ENCODE measurements at regions not wholly inside any gene's neighbourhood (a gene's known extent, or its start where the extent isn't known, plus 50 kb on each side); places are given as distances from the start of the nearest gene placed in this dataset.
A peak's percentile ranks its signal among the peaks of the same experiment; 100 is the strongest.

- Histone ChIP-seq H3K4me3 (replicated peaks; ENCODE audit: insufficient read depth, low read length) (no peak overlapping the region), H3K27ac (replicated peaks) (no peak overlapping the region), H3K27me3 (ENCODE audit: insufficient read depth, poor library complexity, severe bottlenecking) (no peaks in the 10 kb centered on the region)
- TF ChIP-seq POLR2AphosphoS5 (IDR thresholded peaks at IDR 0.05; ENCODE audit: low read depth): no peak
- DNase-seq (ENCODE audit: low read depth in 1 of 2, low spot score in 1 of 2): no peak
These were observed 98.8 kb downstream of the RIPK4 start for GRCh38 chr21:41668051-41668541.

GRCh38 chr21:41667136-41667535 lies 99.7 kb downstream of the RIPK4 start:
- H3K4me3 ChIP-seq (replicated peaks; ENCODE audit: insufficient read depth, low read length): no peak overlapping the region
- TF ChIP-seq SPI1 (IDR thresholded peaks at IDR 0.05; ENCODE audit: borderline replicate concordance, low read depth) (no peak), REST (IDR thresholded peaks at IDR 0.05; ENCODE audit: insufficient replicate concordance, low read depth) (no peak), GABPA (IDR thresholded peaks at IDR 0.05; ENCODE audit: low read depth) (no peak), POLR2AphosphoS5 (IDR thresholded peaks at IDR 0.05; ENCODE audit: low read depth) (no peak)
- no peak for DNase-seq (ENCODE audit: low read depth in 1 of 2, low spot score in 1 of 2)
- no peak overlapping the region for H3K27ac ChIP-seq (replicated peaks)
- no peaks in the 10 kb centered on the region for H3K27me3 ChIP-seq (ENCODE audit: insufficient read depth, poor library complexity, severe bottlenecking)

DNA sequence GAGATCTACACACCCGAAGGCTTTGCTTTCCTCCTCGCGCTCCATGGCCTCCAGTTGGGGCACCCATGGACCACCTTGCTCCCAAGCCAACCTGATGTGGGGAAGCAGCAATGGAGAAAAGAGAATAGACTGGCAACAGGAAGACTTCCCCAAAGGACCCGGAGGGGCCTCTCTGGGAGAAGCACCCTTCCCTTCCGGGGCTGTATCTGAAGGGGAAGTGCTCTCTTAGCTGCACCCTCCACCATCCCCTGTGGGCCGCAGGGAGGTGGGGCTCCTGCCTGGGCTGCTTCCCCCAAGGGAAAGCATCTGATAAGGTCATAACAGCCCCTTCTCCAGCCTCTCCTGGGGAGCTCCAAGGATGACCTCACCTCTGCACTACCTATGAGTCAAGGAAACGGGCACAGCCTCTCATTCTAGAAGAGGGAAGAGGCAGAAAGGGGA lies 100.2 kb downstream of the RIPK4 start:
- no peak overlapping the region for H3K4me3 ChIP-seq (replicated peaks; ENCODE audit: insufficient read depth, low read length)
- no peaks in the 10 kb centered on the region for H3K27me3 ChIP-seq (ENCODE audit: insufficient read depth, poor library complexity, severe bottlenecking)
- H3K27ac ChIP-seq (replicated peaks): no peak overlapping the region
- DNase-seq (ENCODE audit: low read depth in 1 of 2, low spot score in 1 of 2): peak; percentile 38 to 53
- TF ChIP-seq CTCF (IDR thresholded peaks at IDR 0.05; ENCODE audit: insufficient read depth, low read length) (no peak), REST (IDR thresholded peaks at IDR 0.05; ENCODE audit: insufficient replicate concordance, low read depth) (no peak), GABPA (IDR thresholded peaks at IDR 0.05; ENCODE audit: low read depth) (peak; percentile 70), SPI1 (IDR thresholded peaks at IDR 0.05; ENCODE audit: borderline replicate concordance, low read depth) (peak; percentile 78)

DNA sequence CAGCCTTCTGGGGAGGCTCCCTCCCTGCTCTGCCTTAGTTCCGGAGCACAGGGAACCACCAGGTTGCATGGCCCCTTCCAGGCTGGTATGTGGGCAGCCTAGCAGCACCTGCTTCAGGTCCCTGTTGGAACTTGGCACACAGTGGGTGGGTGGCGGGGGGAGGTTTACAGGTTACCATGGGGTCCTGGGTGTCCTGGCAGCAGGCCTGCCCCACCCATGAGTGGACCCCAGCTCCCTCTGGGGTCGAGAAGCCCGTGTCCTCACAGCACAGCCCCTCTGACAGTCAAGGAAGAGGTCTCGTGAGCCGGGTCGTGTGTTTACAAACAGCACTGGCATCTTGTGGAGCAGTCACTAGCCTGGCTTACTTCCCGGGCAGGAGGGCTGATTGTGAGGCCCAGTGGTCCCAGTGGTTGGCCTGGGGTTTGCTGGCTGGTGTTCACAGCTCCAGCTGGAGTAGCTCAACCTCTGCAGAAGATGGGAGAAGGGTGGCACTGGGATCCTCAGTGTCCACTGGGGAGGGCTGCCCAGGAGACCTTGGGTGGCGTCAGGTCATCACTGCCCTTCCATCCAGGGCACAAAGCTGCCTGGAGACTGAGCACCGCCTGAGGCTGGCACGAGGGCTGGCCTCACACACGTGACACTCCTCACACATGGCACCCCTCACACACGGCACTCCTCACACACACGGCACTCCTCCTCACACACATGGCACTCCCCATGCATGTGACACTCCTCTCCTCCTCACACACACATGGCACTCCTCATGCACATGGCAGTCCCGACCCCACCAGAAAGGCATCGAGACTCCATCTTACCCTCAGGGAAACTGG lies 100.9 kb downstream of the RIPK4 start:
- Histone ChIP-seq H3K27ac (replicated peaks) (no peak overlapping the region), H3K27me3 (ENCODE audit: insufficient read depth, poor library complexity, severe bottlenecking) (no peaks in the 10 kb centered on the region), H3K4me3 (replicated peaks; ENCODE audit: insufficient read depth, low read length) (no peak overlapping the region)
- DNase-seq (ENCODE audit: low read depth in 1 of 2, low spot score in 1 of 2): no peak
- TF ChIP-seq REST (IDR thresholded peaks at IDR 0.05; ENCODE audit: insufficient replicate concordance, low read depth): no peak
- TF ChIP-seq CTCF (IDR thresholded peaks at IDR 0.05; ENCODE audit: insufficient read depth, low read length): no peak
- no peak for TF ChIP-seq GABPA (IDR thresholded peaks at IDR 0.05; ENCODE audit: low read depth)
- TF ChIP-seq SPI1 (IDR thresholded peaks at IDR 0.05; ENCODE audit: borderline replicate concordance, low read depth): no peak
- TF ChIP-seq POLR2AphosphoS5 (IDR thresholded peaks at IDR 0.05; ENCODE audit: low read depth): no peak
